Sciatic nerve (tissue), 2 donors: ENCODE measurements at regions not wholly inside any gene's neighbourhood (a gene's known extent, or its start where the extent isn't known, plus 50 kb on each side); places are given as distances from the start of the nearest gene placed in this dataset.
"Not testable (repeated sequence)": the region's sequence is repeated elsewhere in the genome, so short reads cannot be mapped to it uniquely, and the experiment has no call there.

Source experiments
- ATAC-seq: fragments of 200-7000 bp; cut with Tn5 transposase; one replicate; pipeline ENCODE4 v1.9.1; 2020; ENCODE audit warnings: mild to moderate bottlenecking, moderate library complexity
- DNase-seq: peaks from one replicate; pipeline ENCODE4 v3.0.0-alpha.2; 2020; ENCODE audit warnings: low spot score
- intact Hi-C: fragments of 100-400 bp; cut with DNase I; formaldehyde crosslinking; loops from one replicate; pipeline ENCODE4 v1.14.2; 2022
- donor health status: DM: no; HTN: no; CAD: no.
- donor health status: DM: no; HTN: no; CAD: no.

DNA sequence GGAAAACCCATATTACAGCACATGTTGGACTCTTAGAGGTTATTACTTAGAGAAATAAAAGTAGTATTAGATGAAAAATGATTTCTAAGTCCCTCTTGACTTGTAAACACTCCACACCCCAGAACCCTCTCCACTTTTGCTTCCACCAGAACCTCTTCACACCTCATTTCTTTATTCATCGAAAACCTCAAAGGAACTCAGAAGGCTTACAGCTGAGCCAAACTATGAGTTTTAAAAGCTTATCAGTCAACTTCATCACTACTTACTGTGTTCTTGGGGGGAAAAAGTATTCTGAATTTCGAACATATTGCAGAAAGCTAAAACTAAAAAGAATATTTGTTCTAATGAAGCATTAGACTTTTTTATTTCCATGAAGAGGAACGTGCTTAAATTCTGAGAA, 547.8 kb upstream of the STEAP1 start:
- ATAC-seq (no peak), DNase-seq (no peak)
- intact Hi-C loops, result no loop called here

DNA sequence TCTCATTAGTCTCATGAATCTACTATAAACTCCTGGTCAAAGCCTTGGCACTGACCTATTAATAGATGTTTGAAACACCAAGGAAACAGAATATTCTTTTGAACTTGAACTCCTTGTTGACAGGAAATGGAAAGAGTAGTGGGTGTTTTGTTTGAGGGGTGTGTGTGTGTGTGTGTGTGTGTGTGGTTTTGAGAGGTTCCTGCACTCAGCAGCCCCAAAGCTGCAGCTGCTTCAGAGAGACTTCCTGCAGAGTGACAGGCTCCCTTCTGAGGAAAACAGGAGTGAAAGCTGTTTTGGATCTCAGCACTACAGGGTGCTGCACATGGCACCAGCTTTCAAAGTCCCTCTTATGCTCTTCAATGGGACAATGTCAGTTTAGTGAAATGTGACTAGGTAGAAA, 546.5 kb upstream of the STEAP1 start:
- intact Hi-C loops, result no loop called here
- no peak for DNase-seq
- no peak for ATAC-seq

DNA sequence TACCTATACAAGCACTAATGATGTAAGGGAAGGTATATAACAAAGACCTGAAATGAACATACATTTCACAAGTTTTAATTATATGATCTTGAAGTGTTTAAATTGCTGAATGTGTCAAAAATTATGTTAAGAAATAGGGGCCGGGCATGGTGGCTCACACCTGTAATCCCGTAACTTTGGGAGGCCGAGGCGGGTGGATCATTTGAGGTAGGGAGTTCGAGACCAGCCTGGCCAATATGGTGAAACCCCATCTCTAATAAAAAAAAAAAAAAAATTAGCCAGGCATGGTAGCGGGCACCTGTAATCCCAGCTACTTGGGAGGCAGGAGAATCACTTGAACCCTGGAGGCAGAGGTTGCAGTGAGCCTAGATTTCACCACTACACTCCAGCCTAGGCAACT, 537.4 kb upstream of the STEAP1 start:
- intact Hi-C loops, DNase-seq, ATAC-seq: not testable (repeated sequence)

DNA sequence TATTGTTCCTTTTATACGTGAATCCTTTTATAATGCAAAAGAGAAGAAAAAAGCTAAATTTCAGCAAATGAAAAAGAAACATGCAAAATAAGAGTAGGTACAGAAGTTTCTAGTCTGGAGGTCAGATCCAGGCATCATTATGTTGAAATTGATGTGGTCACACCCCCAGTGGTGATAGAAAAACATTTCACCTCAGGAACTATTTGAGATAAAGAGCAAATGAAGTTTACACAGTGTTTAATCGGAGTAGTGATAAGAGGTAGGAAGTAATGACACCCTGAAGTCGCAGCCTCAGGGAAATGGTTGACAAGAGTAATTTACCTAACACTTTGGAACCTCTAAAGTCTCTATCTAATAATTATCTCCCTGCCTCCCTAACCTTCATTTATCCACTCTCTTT, 536.0 kb upstream of the STEAP1 start:
- intact Hi-C loops, result no loop called here
- DNase-seq (no peak), ATAC-seq (no peak)

DNA sequence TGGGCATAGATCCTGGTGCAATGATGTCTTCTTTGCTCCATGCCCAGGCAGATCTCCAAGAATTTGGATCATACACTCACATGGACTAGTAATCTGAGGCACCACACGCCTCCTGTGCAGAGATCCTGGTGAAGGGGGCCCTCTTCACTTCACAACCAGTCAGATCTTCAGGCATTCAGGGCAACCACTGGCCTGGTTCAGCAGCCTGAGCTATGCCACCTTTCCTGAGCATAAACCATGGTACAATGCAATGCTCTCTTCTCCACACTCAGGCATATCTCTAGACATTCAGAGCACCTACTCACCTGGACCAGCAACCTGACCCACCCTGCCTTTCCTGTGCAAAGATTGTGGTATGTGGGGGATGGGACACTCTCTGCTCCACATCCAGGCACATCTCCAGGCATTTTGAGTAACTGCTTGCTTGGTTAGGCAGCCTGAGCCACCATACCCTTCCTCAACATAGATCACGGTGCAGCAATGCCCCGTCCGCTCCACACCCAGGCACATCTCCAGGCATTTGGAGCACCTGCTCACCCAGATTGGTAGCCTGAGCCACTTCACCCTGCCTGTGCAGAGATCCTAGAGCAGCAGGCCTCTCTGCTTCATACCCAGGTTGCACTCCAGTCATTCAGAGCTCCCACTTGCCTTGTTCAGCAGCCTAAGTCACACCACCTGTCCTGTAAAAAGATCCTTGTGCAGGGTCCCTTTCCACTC, 532.2 kb upstream of the STEAP1 start:
- DNase-seq, result no peak
- intact Hi-C loops, result no loop called here
- ATAC-seq, result no peak

DNA sequence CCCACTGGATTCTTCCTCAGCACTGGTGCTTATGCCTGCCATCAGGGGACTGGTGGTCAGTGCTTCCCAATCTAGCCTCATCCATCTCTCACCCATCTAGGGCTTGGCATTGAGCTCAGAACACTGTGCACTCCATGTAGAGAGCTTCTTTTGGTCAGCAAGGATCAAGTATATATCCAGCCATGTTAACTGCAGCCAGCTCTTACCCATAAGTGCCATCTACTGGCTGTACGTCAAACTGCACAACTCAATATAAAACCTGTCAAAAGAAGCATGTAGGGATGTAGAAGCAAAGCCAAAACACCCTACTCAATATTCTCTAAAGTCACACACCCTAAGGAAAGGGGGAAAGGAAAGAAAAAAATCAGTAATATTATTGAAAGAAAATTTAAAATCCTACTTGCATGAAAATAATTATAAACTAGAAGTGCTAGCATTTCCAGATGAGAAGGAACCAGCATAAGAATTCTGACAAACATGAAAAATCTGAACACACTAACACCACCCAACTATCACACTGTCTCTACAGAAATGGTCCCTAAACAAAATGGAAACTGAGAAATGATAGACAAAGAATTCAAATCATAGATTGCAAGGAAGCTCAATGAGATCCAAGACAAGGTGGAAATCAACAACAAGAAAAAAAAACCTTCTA, 531.1 kb upstream of the STEAP1 start:
- ATAC-seq (peak; percentile 50), DNase-seq (no peak)
- intact Hi-C loops, result no loop called here

DNA sequence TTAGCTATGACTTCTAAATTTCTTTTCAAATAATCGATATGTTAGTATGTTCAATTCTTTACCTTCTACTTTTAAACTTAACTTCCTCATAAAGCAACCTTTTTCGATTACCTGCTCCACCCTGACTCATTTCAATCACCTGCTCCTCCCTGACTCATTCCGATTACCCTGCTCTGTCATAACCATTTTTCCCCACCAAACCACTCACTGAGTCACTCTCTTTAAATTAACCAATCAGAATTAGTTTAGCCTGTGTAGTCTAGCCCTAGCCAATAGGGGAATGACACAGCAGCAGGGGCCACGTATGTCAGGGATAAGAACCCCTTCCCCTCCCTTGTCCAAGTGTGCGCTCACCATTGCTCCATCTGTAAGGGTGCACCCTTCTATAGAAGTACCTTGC, 530.1 kb upstream of the STEAP1 start:
- ATAC-seq, DNase-seq, intact Hi-C loops: not testable (repeated sequence)

DNA sequence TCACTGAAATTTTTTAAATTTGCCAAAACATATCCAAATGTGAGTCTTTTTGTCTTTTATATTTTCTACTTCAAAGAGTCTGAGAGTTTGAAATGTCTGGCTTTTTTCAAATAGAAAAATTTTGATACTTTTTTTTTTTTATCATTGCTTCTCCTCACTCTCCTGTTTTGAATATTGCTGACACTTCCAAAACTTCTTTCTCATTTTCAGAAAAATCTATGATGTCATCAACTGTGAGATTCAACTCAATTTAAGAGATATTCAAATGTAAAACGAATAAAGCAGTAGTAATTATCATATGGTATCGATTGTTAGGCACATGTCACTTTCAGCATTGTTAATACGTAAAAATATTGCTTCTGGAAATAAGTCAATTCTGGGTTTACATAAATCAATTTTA, 505.8 kb upstream of the STEAP1 start:
- intact Hi-C loops, result no loop called here
- DNase-seq, result no peak
- no peak for ATAC-seq

DNA sequence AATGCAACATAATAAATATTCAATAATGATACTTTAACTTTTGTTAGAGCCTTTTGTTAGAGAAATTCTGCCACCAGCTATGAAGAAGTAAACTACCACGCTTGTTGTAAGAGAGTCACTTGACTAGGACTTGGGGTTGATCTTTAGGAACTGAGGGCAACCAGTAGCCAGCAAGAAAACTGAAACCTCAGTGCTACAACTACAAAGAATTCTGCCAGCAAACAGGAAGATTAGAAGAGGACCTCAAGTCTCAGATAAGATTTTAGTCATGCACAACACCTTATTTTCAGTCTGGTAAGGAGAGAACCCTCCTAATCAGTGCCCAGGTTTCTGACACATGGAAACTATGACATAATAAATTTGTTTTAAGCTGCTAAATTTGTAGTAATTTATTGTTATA, 498.3 kb upstream of the STEAP1 start:
- DNase-seq (no peak), ATAC-seq (no peak)
- intact Hi-C loops, result no loop called here

DNA sequence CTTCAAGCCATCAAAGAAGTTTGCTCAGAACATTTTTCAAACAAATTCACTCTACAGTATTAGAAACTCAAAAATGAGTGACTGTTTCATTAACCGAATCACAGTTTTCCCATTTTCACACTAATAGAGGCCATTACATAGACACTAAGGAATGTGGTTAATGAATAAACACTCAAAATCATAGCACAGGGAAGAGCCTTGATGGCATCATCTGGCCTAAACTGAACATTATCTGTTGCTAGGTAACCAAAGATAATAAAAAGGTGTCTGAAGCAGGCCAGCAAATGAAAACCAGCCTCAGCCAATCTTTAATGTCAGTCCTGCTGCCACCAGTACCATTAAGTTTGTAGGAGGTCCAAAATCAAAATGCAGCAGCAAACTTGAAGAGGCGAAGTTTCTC, 492.4 kb upstream of the STEAP1 start:
- ATAC-seq (no peak), DNase-seq (no peak)
- intact Hi-C loops, result no loop called here

DNA sequence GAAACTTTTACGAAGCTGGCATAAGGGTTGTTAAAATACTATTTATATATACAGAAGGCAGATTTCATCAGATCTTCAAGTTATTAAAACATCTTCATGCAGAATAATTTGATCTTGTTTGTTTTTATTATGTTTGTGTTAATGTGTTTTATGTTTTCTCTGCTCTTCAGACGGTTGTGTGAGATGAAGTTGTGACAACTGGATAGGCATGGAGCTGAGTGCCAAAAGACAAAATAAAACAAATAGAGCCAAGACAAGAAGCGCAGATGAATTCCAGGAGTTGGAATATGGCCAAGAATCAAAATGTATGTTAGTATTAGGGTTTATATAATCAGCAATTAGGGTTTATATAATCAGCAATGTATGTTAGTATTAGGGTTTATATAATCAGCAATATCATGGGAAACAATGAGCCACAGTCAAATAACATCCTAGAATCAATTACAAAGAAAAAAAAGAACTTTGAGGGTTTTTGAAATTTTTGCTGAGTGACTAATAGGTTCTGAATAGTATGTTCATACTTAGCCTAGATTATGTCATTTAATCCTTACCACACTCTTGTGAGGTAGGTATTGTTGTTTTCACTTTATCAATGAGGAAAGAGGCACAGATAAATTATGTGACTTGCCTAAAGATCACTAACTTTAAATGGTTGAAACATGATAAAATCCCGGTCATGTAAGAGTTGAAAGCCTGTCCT, 488.0 kb upstream of the STEAP1 start:
- intact Hi-C loops, result no loop called here
- ATAC-seq, result no peak
- DNase-seq, result no peak

DNA sequence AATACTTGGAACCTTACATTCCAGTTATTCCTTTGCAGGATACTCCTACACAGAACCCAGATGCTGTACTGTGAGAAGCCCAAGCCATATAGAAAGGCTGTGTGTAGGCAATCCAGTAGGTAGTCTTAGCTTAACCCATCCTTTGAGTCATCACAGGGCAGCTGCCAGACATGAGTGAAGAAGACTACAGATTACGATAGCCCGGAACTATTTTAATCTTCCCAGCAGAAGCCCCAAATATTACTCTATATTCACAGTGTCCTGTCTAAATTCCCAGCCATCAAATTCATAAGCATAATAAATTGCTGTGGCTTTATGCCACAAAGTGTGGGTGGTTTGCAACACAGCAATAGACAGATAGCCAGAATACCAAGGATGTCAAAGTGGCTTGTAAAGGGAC, 474.1 kb upstream of the STEAP1 start:
- no peak for DNase-seq
- no peak for ATAC-seq
- intact Hi-C loops, result no loop called here

DNA sequence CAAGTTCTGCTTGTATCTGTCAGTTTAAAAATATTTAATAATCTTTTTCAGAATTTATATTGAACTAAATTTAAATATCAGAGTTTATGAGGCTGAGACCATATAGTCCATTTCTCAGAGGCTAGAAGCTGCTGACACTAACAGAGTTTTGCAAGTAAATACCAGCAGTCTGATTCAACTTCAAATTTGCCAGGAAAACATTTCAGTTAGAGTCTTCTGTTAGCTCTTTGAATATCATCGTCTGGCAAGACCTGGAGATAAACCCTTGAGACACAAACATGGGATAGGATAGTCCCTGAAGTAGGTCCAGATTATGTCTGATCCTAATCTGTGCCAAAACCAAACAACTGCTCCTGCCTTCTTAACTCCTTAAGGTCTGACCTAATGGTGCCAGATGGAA, 472.8 kb upstream of the STEAP1 start:
- ATAC-seq (peak; percentile 34), DNase-seq (no peak)
- intact Hi-C loops, result no loop called here

DNA sequence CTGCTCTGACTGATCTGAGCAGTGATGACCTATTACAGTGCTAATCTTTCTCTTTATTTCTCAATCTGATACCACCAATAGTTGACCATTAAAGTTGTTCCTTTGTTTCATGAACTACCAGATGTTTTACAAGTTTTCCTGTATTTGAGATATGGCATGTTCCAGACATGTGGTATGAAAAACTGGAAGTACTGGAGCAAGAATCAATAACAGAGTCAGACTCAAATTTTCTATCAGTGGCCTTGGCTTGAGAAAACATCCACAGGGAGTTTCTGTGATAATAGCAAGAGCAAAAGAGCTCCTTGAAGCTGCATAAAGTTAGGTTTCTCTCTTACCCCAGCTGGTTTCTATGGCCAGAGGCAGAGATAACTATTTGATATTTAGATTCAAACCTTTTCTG, 469.0 kb upstream of the STEAP1 start:
- no peak for ATAC-seq
- no peak for DNase-seq
- intact Hi-C loops, result no loop called here

DNA sequence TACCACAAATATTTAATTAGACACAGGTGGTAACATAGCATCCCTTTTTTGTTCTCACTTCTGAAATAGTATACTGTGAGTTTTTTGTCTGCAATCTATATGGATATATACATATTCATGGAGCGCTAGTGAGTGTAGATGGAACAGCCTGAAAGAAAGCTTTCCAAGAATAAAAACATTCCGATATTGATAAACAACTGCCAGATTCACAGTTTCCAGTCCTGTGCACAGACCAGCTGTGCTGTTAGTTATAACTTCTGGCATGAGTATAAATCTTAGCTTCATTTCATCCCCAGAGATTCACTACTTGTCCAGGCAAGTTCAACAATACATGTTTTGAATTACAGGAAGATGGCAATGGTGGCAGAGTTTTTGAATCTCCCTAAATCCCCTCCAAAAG, 467.1 kb upstream of the STEAP1 start:
- no peak for ATAC-seq
- intact Hi-C loops, result no loop called here

DNA sequence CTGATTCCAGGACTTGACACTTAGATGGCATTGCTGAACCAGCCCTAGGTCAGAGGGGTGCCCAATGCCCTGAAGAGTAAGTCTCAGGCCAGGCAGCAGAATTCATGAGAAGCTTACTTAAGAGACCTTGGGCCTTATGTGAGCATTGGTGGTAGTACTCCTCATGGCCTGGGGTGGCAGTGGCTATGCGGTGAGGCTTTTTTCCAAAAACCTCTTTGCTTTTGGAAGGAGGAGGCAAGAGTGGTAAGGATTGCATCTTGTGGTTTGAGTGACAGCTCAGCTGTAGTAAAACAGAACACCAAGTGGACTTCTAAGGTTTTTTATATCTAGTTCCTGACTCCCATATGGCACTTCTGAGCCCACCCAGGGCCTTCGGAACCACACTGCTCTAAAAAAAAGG, 459.0 kb upstream of the STEAP1 start:
- ATAC-seq, result no peak
- intact Hi-C loops, result no loop called here

More for the DNA sequence above, 467.1 kb upstream of the STEAP1 start:
- no peak for DNase-seq

DNA sequence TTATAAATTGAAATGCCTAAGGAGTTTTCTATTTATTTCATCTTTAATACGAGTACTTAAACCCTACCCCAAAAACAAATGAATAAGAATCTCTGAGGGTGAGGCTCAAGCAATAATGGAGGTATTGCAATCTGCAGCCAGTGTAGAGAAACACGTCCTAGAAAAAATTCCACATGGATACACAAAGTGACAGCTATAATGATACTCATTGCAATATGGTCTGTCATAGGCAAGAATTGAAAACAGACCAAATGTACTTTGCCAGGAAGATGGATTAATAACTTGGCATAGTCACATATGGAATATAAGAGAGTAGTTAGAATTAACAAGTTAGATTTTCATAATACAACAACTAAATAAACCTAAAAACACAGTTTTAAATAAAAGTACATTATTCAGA, 440.1 kb upstream of the STEAP1 start:
- ATAC-seq, result no peak
- intact Hi-C loops, result no loop called here

More for the DNA sequence above, 459.0 kb upstream of the STEAP1 start:
- DNase-seq, result no peak

DNA sequence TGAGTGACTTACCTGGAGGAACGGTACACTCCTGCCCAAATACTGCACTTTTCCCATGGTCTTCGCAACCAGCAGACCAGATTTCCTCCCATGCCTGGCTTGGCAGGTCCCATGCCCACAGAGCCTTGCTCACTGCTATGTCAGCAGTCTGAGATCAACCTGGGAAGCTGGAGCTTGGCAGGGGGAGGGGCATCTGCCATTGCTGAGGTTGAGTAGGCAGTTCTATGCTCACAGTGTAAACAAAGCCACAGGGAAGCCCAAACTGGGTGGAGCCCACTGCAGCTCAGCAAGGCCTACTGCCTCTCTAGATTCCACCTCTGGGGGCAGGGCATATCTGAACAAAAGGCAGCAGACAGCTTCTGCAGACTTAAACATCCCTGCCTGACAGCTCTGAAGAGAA, 435.3 kb upstream of the STEAP1 start:
- intact Hi-C loops, ATAC-seq, DNase-seq: not testable (repeated sequence)

More for the DNA sequence above, 440.1 kb upstream of the STEAP1 start:
- DNase-seq, result no peak

DNA sequence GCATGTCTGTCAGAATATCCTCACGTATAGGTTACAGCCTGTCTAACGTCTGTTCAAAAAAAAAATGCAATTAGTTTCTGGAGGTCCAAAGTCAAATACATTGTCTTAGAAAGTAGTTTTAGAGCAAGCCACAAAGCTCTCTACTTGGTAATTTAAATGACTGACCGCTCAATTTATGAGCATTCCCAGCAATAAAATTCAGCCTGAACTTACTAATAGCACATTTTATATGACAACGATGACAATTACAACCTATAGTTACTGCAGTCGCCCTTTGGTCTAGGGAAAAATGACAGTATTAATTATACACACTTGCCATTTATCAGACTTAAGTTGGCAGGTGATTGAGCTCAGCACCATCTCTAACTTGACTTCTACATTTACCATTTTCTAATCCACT, 425.8 kb upstream of the STEAP1 start:
- DNase-seq (no peak), ATAC-seq (no peak)
- intact Hi-C loops, result no loop called here

DNA sequence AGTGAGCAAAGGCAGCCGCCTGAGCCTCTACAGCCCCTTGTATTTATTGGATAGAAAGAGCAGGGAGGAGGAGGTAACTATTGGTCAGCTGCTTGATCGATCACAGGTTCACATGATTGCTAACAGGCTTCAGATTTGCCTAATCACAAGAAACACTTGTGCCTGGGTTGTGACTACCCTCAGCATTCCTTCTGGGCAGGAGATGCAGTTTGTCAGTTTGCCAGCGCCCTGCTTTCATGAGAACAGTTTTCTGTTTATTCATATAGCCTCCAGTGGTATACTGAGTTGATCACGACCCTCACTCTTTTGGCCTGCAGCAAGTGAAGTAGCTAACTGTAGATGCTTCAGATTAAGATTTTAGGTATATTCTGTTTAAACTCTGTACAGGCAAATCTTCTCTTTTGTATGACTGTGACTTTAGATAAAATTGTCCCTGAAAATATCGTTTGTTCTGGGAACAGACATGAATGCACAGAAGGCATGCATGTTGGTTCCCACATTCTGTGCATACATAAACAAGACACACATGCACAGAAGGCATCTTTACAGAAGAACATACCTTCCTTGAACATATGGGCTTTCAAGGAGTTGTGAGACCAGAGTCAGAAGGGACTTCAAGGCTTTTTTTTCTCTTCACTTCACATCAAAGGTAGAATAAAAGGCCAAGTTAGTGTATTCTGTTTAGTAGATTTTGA, 422.4 kb upstream of the STEAP1 start:
- no peak for ATAC-seq
- intact Hi-C loops, result no loop called here
- DNase-seq, result no peak
